HepG2 (cell line): ENCODE measurements at regions not wholly inside any gene's neighbourhood (a gene's known extent, or its start where the extent isn't known, plus 50 kb on each side); places are given as distances from the start of the nearest gene placed in this dataset.

ENCODE experiments used
- ATAC-seq: fragments of 200-7000 bp; cut with Tn5 transposase; 3 replicates; pipeline ENCODE4 v1.9.1; 2020; ENCODE audit warnings: mild to moderate bottlenecking, moderate library complexity
- BruUV-seq: library from RNA; stranded (reverse); fragments of 400-500 nt; replicated peaks from 2 replicates; lab custom pipeline; 2021; lab: Mats Ljungman, UMichigan
- CTCF ChIA-PET: fragments of 300-600 bp; formaldehyde crosslinking; extraction: SDS; loops from one replicate; lab custom pipeline; 2021; ENCODE audit warnings: low total read pairs, inconsistent platforms, low intra/inter-chr PET ratio; lab: Yijun Ruan, JAX
- POLR2A ChIA-PET: fragments of 350-600 bp; sonication (Branson Sonifier 250); formaldehyde crosslinking; loops from one replicate; lab custom pipeline; 2020; ENCODE audit warnings: antibody characterized with exemption, inconsistent platforms; lab: Yijun Ruan, JAX
- DNase-seq: peaks from one replicate; pipeline ENCODE4 v3.0.0-alpha.2; 2015; ENCODE audit warnings: low spot score
- FAIRE-seq: peaks from 3 replicates; lab custom pipeline; 2011; peaks lifted over from hg19 to GRCh38; lab: Jason Lieb, UNC
- H2AFZ ChIP-seq: one replicate; pipeline ENCODE4 v1.6.1; 2011; ENCODE audit warnings: low read length, inconsistent platforms
- H3K27ac ChIP-seq: fragments of 300-600 bp; 3 replicates; pipeline ENCODE4 v1.8.0; 2011; ENCODE audit warnings: mixed run types, mild to moderate bottlenecking, mixed read lengths, low read length, inconsistent platforms; ENCODE audit not compliant: insufficient read depth; ENCODE audit errors: extremely low read length
- H3K27me3 ChIP-seq, 2 experiments: fragments of 200-600 bp in 1 of 2; 2 replicates in 1 of 2; 3 replicates in 1 of 2; pipeline versions ENCODE4 v1.6.0 to v1.8.0; 2011; ENCODE audit warnings: low read length in 2 of 2, mild to moderate bottlenecking in 2 of 2, moderate library complexity in 2 of 2, inconsistent platforms in 1 of 2; ENCODE audit not compliant: insufficient read depth in 2 of 2, control insufficient read depth in 1 of 2
- H3K36me3 ChIP-seq, 2 experiments: fragments of 200-600 bp in 1 of 2; replicated peaks in 1 of 2; 2 replicates in 1 of 2; 3 replicates in 1 of 2; pipeline versions ENCODE4 v1.5.1 to v1.8.0; 2011; ENCODE audit warnings: low read length in 2 of 2, inconsistent platforms in 1 of 2; ENCODE audit not compliant: insufficient read depth in 2 of 2, control insufficient read depth in 1 of 2
- H3K4me1 ChIP-seq: 2 replicates; pipeline ENCODE4 v1.5.1; 2012; ENCODE audit warnings: low read length, inconsistent platforms; ENCODE audit not compliant: insufficient read depth
- H3K4me2 ChIP-seq: 2 replicates; pipeline ENCODE4 v1.6.0; 2011; ENCODE audit warnings: low read depth, low read length, inconsistent platforms
- H3K4me3 ChIP-seq, 3 experiments: fragments of 200-600 bp in 1 of 3; sonication (generic), shearing (Covaris generic) in 1 of 3; replicated peaks in 1 of 3; 2 replicates each; pipeline ENCODE4 v1.5.1; 2011 to 2016; ENCODE audit warnings: low read length in 3 of 3, inconsistent platforms in 2 of 3, low read depth in 2 of 3, mild to moderate bottlenecking in 2 of 3, control low read depth in 1 of 3, mixed read lengths in 1 of 3; ENCODE audit not compliant: insufficient read depth in 1 of 3
- H3K79me2 ChIP-seq: one replicate; pipeline ENCODE4 v1.6.1; 2011; ENCODE audit warnings: low read length, inconsistent platforms; ENCODE audit not compliant: insufficient read depth
- H3K9ac ChIP-seq: 2 replicates; pipeline ENCODE4 v1.6.0; 2011; ENCODE audit warnings: mild to moderate bottlenecking, low read depth, low read length, inconsistent platforms; ENCODE audit not compliant: insufficient read depth
- H3K9me3 ChIP-seq: 2 replicates; pipeline ENCODE4 v1.5.1; 2012; ENCODE audit warnings: mild to moderate bottlenecking, low read length
- H4K20me1 ChIP-seq: 2 replicates; pipeline ENCODE4 v1.6.0; 2011; ENCODE audit warnings: inconsistent platforms, mild to moderate bottlenecking, low read length, moderate library complexity; ENCODE audit not compliant: insufficient read depth
- FOXO1 ChIP-seq: sonication (generic); formaldehyde crosslinking; IDR thresholded peaks from 2 replicates; pipeline ENCODE4 v1.4.0; 2020; ENCODE audit warnings: missing genetic modification reagents
- GMEB1 ChIP-seq: sonication (generic); formaldehyde crosslinking; IDR thresholded peaks from 2 replicates; pipeline ENCODE4 v1.5.1; 2020; ENCODE audit warnings: missing genetic modification reagents, mild to moderate bottlenecking, borderline replicate concordance
- HHEX ChIP-seq: IDR thresholded peaks from 2 replicates; pipeline ENCODE4 v1.6.1; 2016; ENCODE audit warnings: control low read depth
- HIC2 ChIP-seq: sonication (generic); formaldehyde crosslinking; IDR thresholded peaks from 2 replicates; pipeline ENCODE4 v1.9.0; 2022; ENCODE audit warnings: low read depth, missing genetic modification reagents
- MAFG ChIP-seq: sonication (generic); formaldehyde crosslinking; IDR thresholded peaks from 2 replicates; pipeline ENCODE4 v1.5.1; 2020; ENCODE audit warnings: mild to moderate bottlenecking, missing genetic modification reagents
- PCBP2 ChIP-seq: fragments of 200-400 bp; formaldehyde crosslinking; optimal IDR thresholded peaks from 2 replicates; pipeline ENCODE3; 2018; ENCODE audit warnings: low read length, low read depth; ENCODE audit not compliant: poor library complexity, severe bottlenecking
- POLR2G ChIP-seq: fragments of 200-400 bp; formaldehyde crosslinking; IDR thresholded peaks from 2 replicates; pipeline ENCODE4 v1.6.1; 2018; ENCODE audit warnings: mild to moderate bottlenecking, low read depth, low read length, moderate library complexity
- RELA ChIP-seq: sonication (generic); formaldehyde crosslinking; IDR thresholded peaks from 2 replicates; pipeline ENCODE4 v1.4.0; 2020; ENCODE audit warnings: missing genetic modification reagents
- SNAPC4 ChIP-seq: sonication (generic); formaldehyde crosslinking; IDR thresholded peaks from 2 replicates; pipeline ENCODE4 v1.4.0; 2020; ENCODE audit warnings: mild to moderate bottlenecking, missing genetic modification reagents
- ZBTB38 ChIP-seq: sonication (generic); formaldehyde crosslinking; IDR thresholded peaks from 2 replicates; pipeline ENCODE4 v1.5.1; 2020; ENCODE audit warnings: mild to moderate bottlenecking, missing genetic modification reagents
- ZFP41 ChIP-seq: sonication (generic); formaldehyde crosslinking; IDR thresholded peaks from 2 replicates; pipeline ENCODE4 v1.4.0; 2020; ENCODE audit warnings: mild to moderate bottlenecking, missing genetic modification reagents, borderline replicate concordance
- ZNF775 ChIP-seq: sonication (generic); formaldehyde crosslinking; IDR thresholded peaks from 2 replicates; pipeline ENCODE4 v1.4.0; 2020; ENCODE audit warnings: missing genetic modification reagents, mild to moderate bottlenecking, moderate library complexity, borderline replicate concordance
- ZNF839 ChIP-seq: sonication (generic); formaldehyde crosslinking; IDR thresholded peaks from 2 replicates; pipeline ENCODE4 v1.4.0; 2020; ENCODE audit warnings: missing genetic modification reagents, mild to moderate bottlenecking, borderline replicate concordance
- WGBS: methylation state at CpG from one replicate; pipeline ENCODE4 v1.1.6; 2017; ENCODE audit warnings: low lambda C conversion rate; 5-methylcytosine and 5-hydroxymethylcytosine counted together
- in situ Hi-C: cut with HindIII; loops from 2 replicates; pipeline ENCODE4 v1.10.0; 2017; ENCODE audit warnings: low pct_unique_long_range_greater_than_20kb; ENCODE audit not compliant: extremely low pct_ligation_motif_present
- intact Hi-C: fragments of 100-400 bp; cut with micrococcal nuclease; formaldehyde crosslinking; loops from one replicate; pipeline ENCODE4 v1.10.0; 2022; ENCODE audit not compliant: unreplicated experiment
- TF ChIP-seq, protein P1 (sequence below): sonication (generic); formaldehyde crosslinking; IDR thresholded peaks from 2 replicates; pipeline ENCODE4 v1.4.0; 2020; ENCODE audit warnings: mild to moderate bottlenecking, missing genetic modification reagents
- TF ChIP-seq, protein P2 (sequence below): sonication (generic); formaldehyde crosslinking; IDR thresholded peaks from 2 replicates; pipeline ENCODE4 v1.5.0; 2020; ENCODE audit warnings: missing genetic modification reagents

GRCh38 chr10:85045046-85045445 lies 716.7 kb downstream of the CCSER2 start:
- FAIRE-seq (no peak), ATAC-seq (no peak)
- in situ Hi-C loops: no loop called here
- TF ChIP-seq HHEX (CRISPR knock-in tag): no peak
- no peak for TF ChIP-seq ZNF775
- no peak for TF ChIP-seq POLR2G
- no peak for TF ChIP-seq ZFP41 (CRISPR knock-in tag)
- TF ChIP-seq GMEB1 (CRISPR knock-in tag): no peak
- TF ChIP-seq, protein P1, sequence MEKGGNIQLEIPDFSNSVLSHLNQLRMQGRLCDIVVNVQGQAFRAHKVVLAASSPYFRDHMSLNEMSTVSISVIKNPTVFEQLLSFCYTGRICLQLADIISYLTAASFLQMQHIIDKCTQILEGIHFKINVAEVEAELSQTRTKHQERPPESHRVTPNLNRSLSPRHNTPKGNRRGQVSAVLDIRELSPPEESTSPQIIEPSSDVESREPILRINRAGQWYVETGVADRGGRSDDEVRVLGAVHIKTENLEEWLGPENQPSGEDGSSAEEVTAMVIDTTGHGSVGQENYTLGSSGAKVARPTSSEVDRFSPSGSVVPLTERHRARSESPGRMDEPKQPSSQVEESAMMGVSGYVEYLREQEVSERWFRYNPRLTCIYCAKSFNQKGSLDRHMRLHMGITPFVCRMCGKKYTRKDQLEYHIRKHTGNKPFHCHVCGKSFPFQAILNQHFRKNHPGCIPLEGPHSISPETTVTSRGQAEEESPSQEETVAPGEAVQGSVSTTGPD (CRISPR knock-in tag): no peak
- no peak for TF ChIP-seq MAFG (CRISPR knock-in tag)
- TF ChIP-seq SNAPC4 (CRISPR knock-in tag): no peak
- TF ChIP-seq RELA (CRISPR knock-in tag): no peak
- no peak for TF ChIP-seq ZNF839 (CRISPR knock-in tag)
- no peak for TF ChIP-seq PCBP2
- no peak for TF ChIP-seq HIC2 (CRISPR knock-in tag)
- TF ChIP-seq, protein P2, sequence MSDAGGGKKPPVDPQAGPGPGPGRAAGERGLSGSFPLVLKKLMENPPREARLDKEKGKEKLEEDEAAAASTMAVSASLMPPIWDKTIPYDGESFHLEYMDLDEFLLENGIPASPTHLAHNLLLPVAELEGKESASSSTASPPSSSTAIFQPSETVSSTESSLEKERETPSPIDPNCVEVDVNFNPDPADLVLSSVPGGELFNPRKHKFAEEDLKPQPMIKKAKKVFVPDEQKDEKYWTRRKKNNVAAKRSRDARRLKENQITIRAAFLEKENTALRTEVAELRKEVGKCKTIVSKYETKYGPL (CRISPR knock-in tag): no peak
- no peak for TF ChIP-seq FOXO1 (CRISPR knock-in tag)
- TF ChIP-seq ZBTB38: no peak

More at GRCh38 chr10:85045046-85045445, 716.7 kb downstream of the CCSER2 start:
- POLR2A ChIA-PET: no interaction called here
- Histone ChIP-seq H3K27me3 (no peaks in the 10 kb centered on the region), H3K27ac (no peak overlapping the region), H3K36me3 (no peaks in the 10 kb centered on the region), H2AFZ (no peak overlapping the region), H4K20me1 (no peaks in the 10 kb centered on the region), H3K79me2 (no peaks in the 10 kb centered on the region), H3K4me3 (no peak overlapping the region), H3K4me1 (no peaks in the 10 kb centered on the region), H3K9me3 (peaks cover 41% of the 10 kb centered on the region), H3K4me2 (no peak overlapping the region), H3K9ac (no peak overlapping the region)
- WGBS: 0% methylated on average over 2 of the region's 2 CpGs
- intact Hi-C loops: no loop called here
- CTCF ChIA-PET: no interaction called here
- no peak for DNase-seq
- BruUV-seq: no TSS peak
